ENCODE measurements at regions not wholly inside any gene's neighbourhood (a gene's known extent, or its start where the extent isn't known, plus 50 kb on each side); places are given as distances from the start of the nearest gene placed in this dataset.

- no peak for DNase-seq
Measured at GRCh38 chr2:150971910-150972309, 289.8 kb downstream of the RBM43 start.

- no peak for DNase-seq
Measured at GRCh38 chr2:150963336-150963735, 298.3 kb downstream of the RBM43 start.

GRCh38 chr2:150955231-150955630 is 306.4 kb downstream of the RBM43 start:
- DNase-seq = no peak

GRCh38 chr2:150946831-150947230 is 314.8 kb downstream of the RBM43 start:
- DNase-seq = no peak

DNA sequence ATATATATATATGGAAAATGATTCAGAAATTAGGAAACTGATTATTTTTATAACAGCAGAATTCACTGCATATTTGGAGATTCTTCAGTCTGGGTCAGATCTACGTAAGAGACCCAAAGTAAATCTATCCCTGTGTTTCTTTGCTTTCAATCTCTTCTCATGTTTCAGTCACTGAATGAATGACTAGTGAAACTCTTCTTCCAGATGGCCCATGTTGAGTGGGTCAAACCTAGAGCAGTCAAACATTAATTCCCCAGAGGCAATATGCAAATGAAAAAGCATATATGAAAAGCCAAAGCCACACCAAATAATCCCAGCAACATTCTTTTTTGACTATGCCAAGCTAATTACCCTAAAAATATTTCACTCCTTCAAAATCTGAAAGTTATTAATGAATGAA is 317.3 kb downstream of the RBM43 start:
- DNase-seq = no peak

DNA sequence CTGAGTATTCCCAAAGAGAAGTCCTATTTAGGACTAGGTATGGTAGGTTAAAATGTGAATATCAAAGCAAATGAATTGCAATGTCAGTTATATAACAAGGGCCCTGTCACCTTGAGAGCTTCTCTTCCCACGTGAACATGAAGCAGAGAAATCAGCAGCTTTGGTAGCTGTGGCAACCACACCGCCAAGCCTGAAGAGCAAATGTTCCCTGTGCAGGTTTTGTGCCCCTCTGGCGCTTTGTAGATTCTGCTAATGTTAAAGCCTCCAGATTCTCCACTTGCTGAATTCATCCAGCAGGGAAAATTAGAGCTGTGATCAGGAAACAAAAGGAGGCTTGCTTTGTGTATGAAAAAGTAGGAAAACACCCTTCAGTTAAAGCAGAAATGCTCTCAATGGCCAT is 322.6 kb downstream of the RBM43 start:
- DNase-seq = no peak

DNA sequence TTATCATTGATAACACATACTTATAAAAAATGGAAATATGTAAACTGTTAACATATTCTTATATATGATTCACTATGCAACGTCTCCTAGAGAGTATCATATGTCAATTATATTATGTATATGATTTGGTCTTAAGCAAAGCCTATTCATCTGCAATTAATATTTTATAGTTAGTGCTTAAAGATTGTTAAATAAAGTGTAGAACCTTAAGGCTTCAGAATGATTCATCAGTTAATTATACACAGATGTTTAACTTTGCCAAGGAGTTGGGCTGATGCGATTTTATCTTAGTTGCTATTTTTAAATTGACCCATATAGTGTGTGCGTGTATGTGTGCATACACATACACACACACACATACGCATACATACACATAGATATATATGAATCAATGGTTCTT is 323.1 kb downstream of the RBM43 start:
- DNase-seq = no peak

- no peak for DNase-seq
Measured at GRCh38 chr2:150937030-150937429, 324.6 kb downstream of the RBM43 start.

- no peak for DNase-seq
Measured at GRCh38 chr2:150931451-150931850, 330.2 kb downstream of the RBM43 start.

DNA sequence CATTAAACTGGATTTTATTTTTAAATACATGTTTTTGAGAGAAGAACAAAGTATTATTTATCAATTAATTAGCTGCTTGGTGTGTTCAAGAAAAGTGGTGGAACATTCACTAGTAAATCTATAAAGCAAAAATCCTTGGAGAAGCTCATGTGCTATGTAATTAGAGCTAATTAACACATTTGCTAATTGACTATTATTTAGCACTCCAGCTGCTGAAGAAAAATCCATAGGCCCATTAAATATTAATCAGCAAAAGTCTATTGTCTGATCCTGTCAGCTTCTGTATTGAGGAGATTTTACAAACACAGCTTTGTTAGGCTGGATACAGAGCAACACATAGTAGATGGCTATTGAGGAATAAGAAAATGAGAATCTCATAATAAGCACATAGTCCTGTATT is 336.1 kb downstream of the RBM43 start:
- no peak for DNase-seq

GRCh38 chr2:150924878-150925277 is 336.8 kb downstream of the RBM43 start:
- DNase-seq = no peak

- no peak for DNase-seq
Measured at GRCh38 chr2:150919901-150920300, 341.8 kb downstream of the RBM43 start.

- DNase-seq = no peak
Measured at GRCh38 chr2:150917961-150918713, 343.5 kb downstream of the RBM43 start.

DNA sequence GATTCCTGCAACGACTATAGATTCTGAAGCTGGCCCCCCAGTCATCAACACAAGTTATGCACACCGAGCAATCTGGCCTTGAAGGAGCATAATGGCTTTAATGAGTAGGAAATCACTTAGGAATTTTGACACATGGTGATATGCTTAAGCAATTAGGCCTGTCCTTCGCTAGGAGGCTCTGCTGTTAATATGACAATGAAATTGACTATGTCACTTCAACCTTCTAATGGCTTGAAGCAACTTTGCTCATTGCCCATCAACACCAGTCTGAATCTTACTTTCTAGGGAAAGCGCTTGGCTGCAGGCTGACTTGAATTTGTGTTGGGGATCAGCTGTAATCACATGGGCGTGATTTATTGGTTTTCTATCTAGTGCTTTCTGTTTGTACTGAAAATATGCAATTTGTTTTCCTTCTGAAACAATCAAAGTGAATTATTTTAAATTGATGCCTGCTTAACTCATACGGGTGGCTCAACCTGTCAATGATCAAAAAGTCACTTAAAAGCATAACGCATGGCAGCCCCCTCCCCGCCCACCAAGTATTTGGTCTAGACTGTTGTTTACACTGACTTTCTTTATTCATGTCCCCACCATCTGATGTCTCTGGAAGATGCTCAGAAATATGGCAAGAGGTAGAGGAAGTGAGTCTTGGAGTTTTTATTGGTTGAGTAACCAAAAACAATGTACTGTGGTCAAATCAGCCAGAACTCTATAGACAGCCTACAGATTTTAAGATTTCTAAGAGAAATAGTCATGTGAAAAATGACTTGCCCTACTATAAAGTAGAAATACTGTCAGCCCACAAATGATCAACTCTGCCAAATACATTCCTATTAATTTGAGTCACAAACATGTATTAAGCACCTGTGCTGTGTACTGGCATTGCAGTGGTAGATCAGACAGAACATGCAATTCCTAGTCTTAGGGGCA is 344.9 kb downstream of the RBM43 start:
- no peak for DNase-seq

DNA sequence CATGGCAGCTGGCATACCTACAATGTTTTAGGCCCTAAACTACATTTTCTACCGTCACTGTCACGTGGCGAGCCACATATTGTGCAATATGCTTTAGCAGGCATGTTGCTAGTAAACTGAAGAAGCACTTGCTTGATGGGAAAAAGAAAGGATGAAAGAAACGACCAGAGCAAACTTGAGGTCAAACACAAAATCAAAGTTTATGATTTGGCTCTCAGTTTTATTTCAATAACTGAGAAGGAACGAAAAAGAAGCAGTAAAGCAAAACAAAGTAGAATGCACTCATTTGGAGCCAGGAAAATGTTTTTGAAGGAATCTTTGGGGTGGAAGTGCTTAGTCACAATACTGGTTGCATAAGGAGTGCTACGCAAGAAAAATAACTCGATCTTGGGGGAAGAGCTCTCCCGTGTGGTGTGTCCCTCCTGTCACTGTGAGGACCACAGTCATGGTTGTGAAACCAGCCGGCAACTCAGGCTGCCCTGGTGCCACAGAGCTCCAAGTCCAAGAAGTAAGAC is 349.8 kb downstream of the RBM43 start:
- DNase-seq = no peak

DNA sequence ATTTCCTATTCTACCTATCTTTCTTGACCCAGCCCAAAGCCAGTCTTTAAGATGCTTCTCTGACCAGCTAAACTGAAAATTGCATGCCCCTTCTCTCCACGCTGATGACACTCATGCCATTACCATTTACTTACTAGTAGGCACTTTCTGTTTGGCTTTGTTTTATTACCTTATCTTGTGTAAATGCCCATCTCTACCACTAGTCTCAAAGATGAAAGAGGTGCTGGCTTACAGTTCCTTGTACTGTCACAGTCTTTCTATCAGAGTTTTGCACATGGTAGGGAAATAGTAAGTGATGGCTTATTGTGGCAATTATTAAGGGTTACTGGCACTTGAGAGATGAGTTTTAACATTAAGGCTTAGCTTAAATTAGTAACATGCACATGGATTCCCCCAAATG is 352.1 kb downstream of the RBM43 start:
- no peak for DNase-seq

GRCh38 chr2:150909090-150909489 is 352.6 kb downstream of the RBM43 start:
- no peak for DNase-seq

DNA sequence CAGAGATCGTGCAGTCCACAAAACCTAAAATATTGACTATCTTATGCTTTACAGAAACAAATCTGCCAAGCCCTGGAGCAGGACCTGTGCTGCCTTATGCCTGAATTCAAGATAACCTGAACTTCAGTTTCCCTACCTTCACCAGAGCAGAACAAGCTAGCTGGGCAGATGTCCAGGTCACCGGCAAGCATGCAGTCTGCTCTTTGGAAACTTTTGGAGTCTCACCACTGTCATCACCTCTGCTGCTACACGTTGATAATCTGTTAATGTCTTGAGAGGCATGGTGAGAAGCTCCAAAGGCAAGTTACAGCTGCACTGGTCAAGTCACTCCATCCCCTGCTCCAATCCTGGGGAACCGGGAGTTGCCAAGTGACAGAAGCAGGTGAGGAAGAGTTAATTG is 354.2 kb downstream of the RBM43 start:
- no peak for DNase-seq

- DNase-seq = no peak
Measured at GRCh38 chr2:150903461-150903860, 358.2 kb downstream of the RBM43 start.

DNA sequence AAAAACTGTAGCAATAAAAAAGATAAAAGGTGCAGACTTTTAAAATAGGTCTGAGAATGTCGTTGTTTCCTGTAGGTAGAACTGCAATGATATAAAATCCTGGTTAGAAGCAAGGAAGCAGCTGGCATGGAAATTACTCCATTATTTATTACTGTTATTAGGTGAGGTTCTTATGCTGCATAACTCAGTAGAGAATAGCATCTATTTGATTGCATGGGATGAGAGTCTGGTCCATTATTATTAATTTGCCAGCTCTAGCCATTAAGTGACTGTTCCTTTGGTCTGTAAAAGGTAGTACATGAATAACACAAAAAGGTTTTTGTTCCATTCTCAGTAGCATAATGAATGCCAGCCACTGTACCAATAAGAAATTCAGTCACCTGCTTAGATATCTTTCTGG is 358.6 kb downstream of the RBM43 start:
- DNase-seq = no peak

- no peak for DNase-seq
Measured at GRCh38 chr2:150900913-150901312, 360.8 kb downstream of the RBM43 start.

DNA sequence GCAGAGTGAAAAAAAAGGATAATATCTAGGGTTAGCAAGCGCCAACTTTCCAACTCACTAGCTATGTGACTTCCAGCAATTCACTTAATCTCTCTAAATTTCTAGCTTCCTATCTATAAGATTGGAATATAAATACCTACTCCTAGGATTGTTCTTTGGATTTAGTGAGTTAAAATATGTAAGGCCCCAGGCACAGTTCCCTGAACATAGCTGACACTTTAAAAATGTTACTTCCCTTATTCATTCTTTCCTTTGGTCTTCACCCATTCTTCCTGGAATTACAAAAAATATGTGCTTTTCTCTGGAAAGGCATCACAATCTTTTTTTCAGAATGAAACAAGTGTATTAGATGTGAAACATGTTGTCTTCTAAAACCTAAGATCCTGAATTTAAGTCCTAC is 365.7 kb downstream of the RBM43 start:
- DNase-seq = no peak

GRCh38 chr2:150889141-150889540 is 372.5 kb downstream of the RBM43 start:
- DNase-seq = no peak

DNA sequence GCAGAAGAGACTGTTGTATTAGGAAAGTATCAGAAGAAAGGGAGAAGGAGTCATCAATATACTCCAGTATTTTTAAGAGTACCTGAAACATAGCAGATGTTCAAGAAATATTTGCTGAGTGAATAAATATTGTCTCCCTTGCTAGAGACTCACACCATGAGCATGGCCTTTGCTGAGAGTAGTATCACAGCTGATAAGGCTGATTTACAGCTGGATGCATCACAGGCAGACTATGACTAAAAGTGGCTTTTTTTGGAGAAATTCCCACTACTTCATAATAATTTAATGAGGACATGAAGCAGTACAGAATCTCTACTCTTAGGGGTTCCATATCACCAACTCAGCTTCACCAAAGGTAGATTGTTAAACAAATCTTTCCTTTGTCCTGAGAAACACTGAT is 373.3 kb downstream of the RBM43 start:
- DNase-seq = no peak

Data from activated CD4-positive, alpha-beta T cell treated with anti-CD3 and anti-CD28 coated beads, Interleukin-2, Interleukin-6, amounts not matched to agents 100 ng/mL and 50 ng/mL, durations not matched to agents 16 hours and 8 hours (primary cell).